Natural killer cell treated with Interleukin-12 subunit alpha and Interleukin-12 subunit beta and Interleukin-15 and Interleukin-18, amount 100 ng/mL, for 72 hours (primary cell): ENCODE measurements at regions not wholly inside any gene's neighbourhood (a gene's known extent, or its start where the extent isn't known, plus 50 kb on each side); places are given as distances from the start of the nearest gene placed in this dataset.
"Not testable (repeated sequence)": the region's sequence is repeated elsewhere in the genome, so short reads cannot be mapped to it uniquely, and the experiment has no call there.

Source experiments
- ATAC-seq, 2 donors: fragments of 150-1000 bp; cut with Tn5 transposase in 1 of 2; sonication (Bioruptor Pico), chemical (Tn5 transposase) in 1 of 2; 2 replicates each; pipeline ENCODE4 v1.10.0; 2021
- DNase-seq: peaks from one replicate; pipeline ENCODE4 v3.0.0; 2022; ENCODE audit warnings: low spot score
- H3K27ac Mint-ChIP-seq, 2 donors: 1 replicate in 1 of 2; 2 replicates in 1 of 2; pipeline ENCODE4 v1.8.0; 2022; ENCODE audit warnings: mixed read lengths in 2 of 2, mild to moderate bottlenecking in 1 of 2, moderate library complexity in 1 of 2
- H3K27me3 Mint-ChIP-seq, 2 donors: 1 replicate in 1 of 2; 2 replicates in 1 of 2; pipeline ENCODE4 v1.8.0; 2022; ENCODE audit warnings: mixed read lengths in 2 of 2
- H3K36me3 Mint-ChIP-seq: one replicate; pipeline ENCODE4 v1.8.0; 2022; ENCODE audit warnings: mixed read lengths
- H3K4me1 Mint-ChIP-seq, 2 donors: 1 replicate in 1 of 2; 2 replicates in 1 of 2; pipeline ENCODE4 v1.8.0; 2022; ENCODE audit warnings: low read depth in 2 of 2, mixed read lengths in 2 of 2, mild to moderate bottlenecking in 1 of 2
- H3K4me3 Mint-ChIP-seq: one replicate; pipeline ENCODE4 v1.8.0; 2022; ENCODE audit warnings: mixed read lengths
- H3K9me3 Mint-ChIP-seq: 2 replicates; pipeline ENCODE4 v1.8.0; 2022; ENCODE audit warnings: mixed read lengths

- H3K4me3 Mint-ChIP-seq: no peak overlapping the region
- H3K27ac Mint-ChIP-seq: no peak overlapping the region
- DNase-seq: no peak
- peaks cover 9 to 13% of the 10 kb centered on the region in 2 donors for H3K27me3 Mint-ChIP-seq
- no peaks in the 10 kb centered on the region for H3K36me3 Mint-ChIP-seq
- H3K4me1 Mint-ChIP-seq: no peaks in the 10 kb centered on the region
- ATAC-seq: no peak
- H3K9me3 Mint-ChIP-seq: no peaks in the 10 kb centered on the region
These were observed 78.2 kb upstream of the RUFY1 start for GRCh38 chr5:179472174-179472573.

GRCh38 chr5:179470201-179470600 lies 80.2 kb upstream of the RUFY1 start:
- DNase-seq: no peak
- H3K4me1 Mint-ChIP-seq: no peaks in the 10 kb centered on the region
- peaks cover under 1 to 5% of the 10 kb centered on the region in 2 donors for H3K27me3 Mint-ChIP-seq
- no peak overlapping the region for H3K27ac Mint-ChIP-seq
- no peaks in the 10 kb centered on the region for H3K36me3 Mint-ChIP-seq
- no peaks in the 10 kb centered on the region for H3K9me3 Mint-ChIP-seq
- no peak for ATAC-seq
- no peak overlapping the region for H3K4me3 Mint-ChIP-seq

GRCh38 chr5:179468696-179469095 lies 81.7 kb upstream of the RUFY1 start:
- Mint-ChIP-seq H3K27me3 (no peaks in the 10 kb centered on the region), H3K27ac (no peak overlapping the region), H3K4me1 (no peaks in the 10 kb centered on the region), H3K9me3 (no peaks in the 10 kb centered on the region), H3K36me3 (no peaks in the 10 kb centered on the region), H3K4me3 (no peak overlapping the region)
- ATAC-seq: peak in 1 of 2 donors; percentile 28
- no peak for DNase-seq

GRCh38 chr5:179467441-179467840 lies 82.9 kb upstream of the RUFY1 start:
- no peak for DNase-seq
- no peaks in the 10 kb centered on the region for H3K27me3 Mint-ChIP-seq
- no peak overlapping the region for H3K27ac Mint-ChIP-seq
- H3K4me1 Mint-ChIP-seq: no peaks in the 10 kb centered on the region
- H3K9me3 Mint-ChIP-seq: no peaks in the 10 kb centered on the region
- no peak overlapping the region for H3K4me3 Mint-ChIP-seq
- H3K36me3 Mint-ChIP-seq: no peaks in the 10 kb centered on the region
- no peak for ATAC-seq

GRCh38 chr5:179464631-179465030 lies 85.7 kb upstream of the RUFY1 start:
- no peak for ATAC-seq

GRCh38 chr5:179462040-179462439 lies 88.3 kb upstream of the RUFY1 start:
- peaks cover 4% of the 10 kb centered on the region for H3K9me3 Mint-ChIP-seq
- DNase-seq: no peak
- no peak overlapping the region for H3K4me3 Mint-ChIP-seq
- no peaks in the 10 kb centered on the region for H3K36me3 Mint-ChIP-seq
- ATAC-seq: no peak
- H3K4me1 Mint-ChIP-seq: no peaks in the 10 kb centered on the region
- H3K27me3 Mint-ChIP-seq: peaks cover 0 to 3% of the 10 kb centered on the region in 2 donors
- no peak overlapping the region for H3K27ac Mint-ChIP-seq

More at GRCh38 chr5:179464631-179465030, 85.7 kb upstream of the RUFY1 start:
- no peak overlapping the region for H3K27ac Mint-ChIP-seq
- no peaks in the 10 kb centered on the region for H3K9me3 Mint-ChIP-seq
- DNase-seq: no peak
- peaks cover 0 to 2% of the 10 kb centered on the region in 2 donors for H3K27me3 Mint-ChIP-seq
- no peaks in the 10 kb centered on the region for H3K4me1 Mint-ChIP-seq
- H3K36me3 Mint-ChIP-seq: no peaks in the 10 kb centered on the region
- no peak overlapping the region for H3K4me3 Mint-ChIP-seq

- Mint-ChIP-seq H3K4me1 (no peaks in the 10 kb centered on the region), H3K36me3 (no peaks in the 10 kb centered on the region), H3K4me3 (no peak overlapping the region), H3K27ac (no peak overlapping the region), H3K27me3 (peaks cover 0 to 3% of the 10 kb centered on the region in 2 donors), H3K9me3 (peaks cover 4% of the 10 kb centered on the region)
- DNase-seq: no peak
- ATAC-seq: peak in 1 of 2 donors; percentile 38
These were observed 88.8 kb upstream of the RUFY1 start for GRCh38 chr5:179461576-179461975.

- no peak overlapping the region for H3K4me3 Mint-ChIP-seq
- no peak overlapping the region for H3K27ac Mint-ChIP-seq
- peaks cover 4% of the 10 kb centered on the region for H3K9me3 Mint-ChIP-seq
- no peaks in the 10 kb centered on the region for H3K4me1 Mint-ChIP-seq
- peaks cover 0 to 4% of the 10 kb centered on the region in 2 donors for H3K27me3 Mint-ChIP-seq
- ATAC-seq: no peak
- H3K36me3 Mint-ChIP-seq: no peaks in the 10 kb centered on the region
- no peak for DNase-seq
These were observed 90.6 kb upstream of the RUFY1 start for GRCh38 chr5:179459771-179460170.

GRCh38 chr5:179457612-179458011 lies 92.7 kb upstream of the RUFY1 start:
- H3K4me3 Mint-ChIP-seq: no peak overlapping the region
- no peak for ATAC-seq
- peaks cover 8% of the 10 kb centered on the region for H3K9me3 Mint-ChIP-seq
- no peaks in the 10 kb centered on the region for H3K36me3 Mint-ChIP-seq
- DNase-seq: no peak
- no peaks in the 10 kb centered on the region for H3K4me1 Mint-ChIP-seq
- no peak overlapping the region for H3K27ac Mint-ChIP-seq
- H3K27me3 Mint-ChIP-seq: peaks cover 8 to 9% of the 10 kb centered on the region in 2 donors

GRCh38 chr5:179456075-179456474 lies 94.3 kb upstream of the RUFY1 start:
- not testable (repeated sequence) for H3K27me3 Mint-ChIP-seq, H3K4me3 Mint-ChIP-seq, ATAC-seq, H3K4me1 Mint-ChIP-seq, H3K36me3 Mint-ChIP-seq, H3K9me3 Mint-ChIP-seq, H3K27ac Mint-ChIP-seq
- DNase-seq: peak; percentile 44

GRCh38 chr5:179455320-179455719 lies 95.0 kb upstream of the RUFY1 start:
- H3K27me3 Mint-ChIP-seq: peaks cover 8 to 9% of the 10 kb centered on the region in 2 donors
- H3K9me3 Mint-ChIP-seq: peaks cover 8% of the 10 kb centered on the region
- H3K27ac Mint-ChIP-seq: no peak overlapping the region
- DNase-seq: peak; percentile 40
- no peaks in the 10 kb centered on the region for H3K36me3 Mint-ChIP-seq
- no peak overlapping the region for H3K4me3 Mint-ChIP-seq
- H3K4me1 Mint-ChIP-seq: no peaks in the 10 kb centered on the region
- ATAC-seq: no peak

- Mint-ChIP-seq H3K36me3 (no peaks in the 10 kb centered on the region), H3K9me3 (peaks cover 8% of the 10 kb centered on the region), H3K27me3 (peaks cover 6 to 8% of the 10 kb centered on the region in 2 donors), H3K4me1 (no peaks in the 10 kb centered on the region), H3K4me3 (no peak overlapping the region), H3K27ac (no peak overlapping the region)
- peak; percentile 44 for DNase-seq
- ATAC-seq: no peak
These were observed 96.0 kb upstream of the RUFY1 start for GRCh38 chr5:179454356-179454755.

GRCh38 chr5:179453616-179454015 lies 96.7 kb upstream of the RUFY1 start:
- no peak overlapping the region for H3K27ac Mint-ChIP-seq
- no peaks in the 10 kb centered on the region for H3K36me3 Mint-ChIP-seq
- ATAC-seq (no peak), DNase-seq (peak; percentile 58)
- H3K4me3 Mint-ChIP-seq: no peak overlapping the region
- peaks cover 8% of the 10 kb centered on the region for H3K9me3 Mint-ChIP-seq
- peaks cover 6 to 8% of the 10 kb centered on the region in 2 donors for H3K27me3 Mint-ChIP-seq
- H3K4me1 Mint-ChIP-seq: no peaks in the 10 kb centered on the region

- Mint-ChIP-seq H3K27ac (no peak overlapping the region), H3K27me3 (peaks cover 6 to 8% of the 10 kb centered on the region in 2 donors), H3K4me1 (no peaks in the 10 kb centered on the region), H3K9me3 (peaks cover 6% of the 10 kb centered on the region), H3K36me3 (no peaks in the 10 kb centered on the region), H3K4me3 (no peak overlapping the region)
- ATAC-seq (peak in 1 of 2 donors; percentile 33), DNase-seq (peak; percentile 45)
These were observed 97.8 kb upstream of the RUFY1 start for GRCh38 chr5:179452356-179453230.
